H1 (cell line): ENCODE measurements at regions not wholly inside any gene's neighbourhood (a gene's known extent, or its start where the extent isn't known, plus 50 kb on each side); places are given as distances from the start of the nearest gene placed in this dataset.

Source experiments
- CHD1 ChIP-seq: IDR thresholded peaks from 2 replicates; pipeline ENCODE4 v1.6.1; 2012; ENCODE audit warnings: low read depth, low read length, improper control_type of control experiment
- GTF2F1 ChIP-seq: IDR thresholded peaks from 2 replicates; pipeline ENCODE4 v1.6.1; 2012; ENCODE audit warnings: low read depth, low read length, improper control_type of control experiment, borderline replicate concordance
- HDAC6 ChIP-seq: IDR thresholded peaks from one replicate; pipeline ENCODE4 v1.7.1; 2012; ENCODE audit warnings: low read depth, mild to moderate bottlenecking, inconsistent platforms, low read length, moderate library complexity
- KDM4A ChIP-seq: IDR thresholded peaks from one replicate; pipeline ENCODE4 v1.7.1; 2012; ENCODE audit warnings: low read depth, mild to moderate bottlenecking, moderate library complexity, low read length, inconsistent platforms; ENCODE audit not compliant: severe bottlenecking
- MAFK ChIP-seq: IDR thresholded peaks from 2 replicates; pipeline ENCODE4 v1.6.1; 2012; ENCODE audit warnings: low read depth, mild to moderate bottlenecking, improper control_type of control experiment, low read length
- RNF2 ChIP-seq: fragments of 200-900, 300-1000 bp; sonication (generic); IDR thresholded peaks from 2 replicates; pipeline ENCODE4 v1.7.1; 2016; ENCODE audit warnings: borderline replicate concordance, low read depth, mild to moderate bottlenecking, antibody characterized with exemption, low read length; ENCODE audit not compliant: poor library complexity, severe bottlenecking; ENCODE audit errors: missing control alignments
- SP2 ChIP-seq: IDR thresholded peaks from 2 replicates; pipeline ENCODE4 v1.6.1; 2012; ENCODE audit warnings: mild to moderate bottlenecking, low read length, inconsistent platforms
- SRF ChIP-seq: IDR thresholded peaks from 2 replicates; pipeline ENCODE4 v1.6.1; 2011; ENCODE audit warnings: mild to moderate bottlenecking, low read depth, low read length, moderate library complexity
- TBP ChIP-seq: IDR thresholded peaks from 2 replicates; pipeline ENCODE4 v1.6.1; 2011; ENCODE audit warnings: low read depth, low read length, improper control_type of control experiment
- ZNF274 ChIP-seq: IDR thresholded peaks from 2 replicates; pipeline ENCODE4 v1.7.0; 2012; ENCODE audit warnings: low read length, borderline replicate concordance; ENCODE audit errors: extremely low read depth

GRCh38 chr7:25669961-25670841 lies 441.9 kb upstream of the NPVF start (continued):
- TF ChIP-seq GTF2F1 (no peak), RNF2 (no peak), KDM4A (no peak), ZNF274 (no peak), SRF (no peak), CHD1 (no peak), HDAC6 (no peak), MAFK (no peak), SP2 (no peak), TBP (no peak)
